DMS114 treated with DMSO at 0.1 percent for 48 hours (cell line): ENCODE measurements at regions not wholly inside any gene's neighbourhood (a gene's known extent, or its start where the extent isn't known, plus 50 kb on each side); places are given as distances from the start of the nearest gene placed in this dataset.
"Not testable (repeated sequence)": the region's sequence is repeated elsewhere in the genome, so short reads cannot be mapped to it uniquely, and the experiment has no call there.

Experiments
- DNase-seq: peaks from one replicate; lab custom pipeline; 2025; ENCODE audit not compliant: unreplicated experiment; lab: John Stamatoyannopoulos, UW

DNA sequence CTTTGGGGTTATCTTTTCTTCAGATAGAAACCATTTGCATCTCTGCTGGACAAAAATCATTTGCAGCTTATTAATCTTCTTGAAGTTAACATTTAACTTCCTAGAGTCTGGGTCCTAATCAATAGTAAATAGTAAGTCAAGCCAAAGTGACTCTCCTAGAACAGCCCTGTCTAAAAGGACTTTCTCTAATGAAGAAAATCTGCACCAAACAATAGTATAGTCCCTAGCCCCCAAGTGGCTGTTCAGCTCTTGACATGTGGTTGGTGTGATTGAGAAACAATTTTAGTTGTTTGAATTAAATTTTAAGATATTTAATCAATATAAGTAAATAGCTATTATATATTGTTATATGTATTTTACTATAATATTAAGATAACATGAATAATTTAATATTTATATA is 64.6 kb upstream of the SHB start:
- DNase-seq: no peak

DNA sequence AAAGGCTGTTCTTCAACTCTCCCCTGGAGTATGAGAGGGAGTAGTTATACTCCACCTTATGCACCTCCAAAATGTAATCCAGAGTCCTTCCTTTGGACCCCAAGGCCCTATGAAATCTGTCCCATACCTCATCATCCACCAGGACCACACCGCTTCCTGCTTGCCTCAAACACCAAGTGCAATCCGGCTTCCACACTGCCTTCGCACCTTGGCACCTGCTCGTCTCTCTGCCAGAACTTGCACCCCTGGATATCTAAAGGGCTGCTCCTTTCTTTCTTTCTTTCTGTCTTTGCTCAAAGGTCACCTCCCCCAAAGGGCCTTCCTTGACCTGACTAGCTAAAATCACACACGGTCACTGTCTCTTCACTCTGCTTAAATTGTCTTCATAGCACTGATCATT is 63.9 kb upstream of the SHB start:
- no peak for DNase-seq

DNA sequence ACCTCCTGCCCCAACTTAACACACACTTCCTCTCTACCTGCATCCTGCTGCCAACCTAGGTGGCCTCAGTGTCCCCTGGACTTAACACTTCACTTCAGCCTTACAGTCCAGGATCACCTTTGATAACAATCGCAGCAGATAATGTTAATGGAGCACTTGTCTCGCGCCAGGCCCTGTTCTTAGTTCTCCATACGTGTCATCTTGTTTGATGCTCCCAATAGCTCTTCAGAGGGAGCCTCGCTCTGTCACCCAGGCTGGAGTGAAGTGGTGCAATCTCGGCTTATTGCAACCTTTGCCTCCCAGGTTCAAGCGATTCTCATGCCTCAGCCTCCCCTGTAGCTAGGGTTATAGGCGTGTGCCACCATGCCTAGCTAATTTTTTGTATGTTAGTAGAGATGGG is 62.7 kb upstream of the SHB start:
- no peak for DNase-seq

DNA sequence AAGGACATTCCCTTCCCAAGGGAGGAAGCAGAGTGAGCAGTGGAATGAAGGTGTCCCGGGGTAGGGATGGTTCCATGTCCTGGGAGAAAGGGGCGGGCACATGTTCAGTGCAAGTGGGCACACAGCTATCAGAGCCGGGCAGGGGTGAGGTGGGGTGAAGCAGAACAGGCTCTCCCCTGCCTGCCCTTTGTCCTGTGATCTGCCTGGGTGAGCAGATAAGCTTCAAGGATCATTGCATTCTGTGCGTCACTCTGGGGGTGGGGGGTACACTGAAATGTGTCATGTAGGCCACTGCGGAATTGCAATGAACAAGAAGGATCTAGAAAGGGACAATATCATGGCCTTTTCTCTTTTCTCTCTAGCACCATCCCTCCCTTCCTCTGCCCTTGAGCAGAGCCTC is 61.7 kb upstream of the SHB start:
- no peak for DNase-seq

DNA sequence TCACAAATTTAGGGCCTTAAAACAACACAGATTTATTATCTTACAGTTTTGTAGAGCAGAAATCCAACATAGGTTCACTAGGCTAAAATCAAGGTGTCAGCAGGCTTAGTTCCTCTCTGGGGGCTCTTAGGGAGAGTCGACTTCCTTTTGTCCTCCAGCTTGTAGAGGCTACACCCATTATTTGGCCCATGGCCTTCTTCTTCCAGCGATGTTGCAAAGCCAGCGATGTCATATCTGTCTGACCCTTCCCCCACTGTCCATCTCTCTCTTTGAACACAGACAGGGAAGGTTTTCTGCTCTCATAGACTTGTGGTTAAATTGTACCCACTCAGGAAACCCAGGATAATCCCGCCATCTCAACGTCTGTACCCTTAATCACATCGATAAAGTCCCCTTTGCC is 60.3 kb upstream of the SHB start:
- DNase-seq: no peak

DNA sequence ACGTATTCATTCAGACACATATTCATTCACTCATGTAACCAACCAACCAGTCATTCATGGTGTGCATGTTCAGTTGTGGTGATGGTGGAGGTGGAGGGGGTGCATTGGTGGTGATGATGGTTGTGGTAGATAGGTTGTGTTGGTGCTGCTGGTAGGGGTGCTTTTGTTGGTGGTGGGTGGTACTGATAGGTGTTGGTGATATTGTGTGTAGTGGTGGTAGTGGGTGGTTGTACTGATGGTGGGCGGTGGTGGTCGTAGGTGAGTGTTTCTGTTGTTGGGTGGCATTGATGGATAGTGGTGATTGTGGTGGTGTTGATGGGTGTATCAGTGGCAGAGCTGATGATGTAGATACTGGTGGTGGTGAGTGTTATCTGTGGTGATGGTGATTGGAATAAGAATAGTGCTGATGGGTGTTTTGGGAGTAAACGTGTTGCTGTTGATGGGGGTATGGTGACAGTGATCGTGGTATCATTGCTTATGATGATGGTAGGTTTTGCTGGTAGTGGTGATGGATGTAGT is 59.8 kb upstream of the SHB start:
- DNase-seq: no peak

DNA sequence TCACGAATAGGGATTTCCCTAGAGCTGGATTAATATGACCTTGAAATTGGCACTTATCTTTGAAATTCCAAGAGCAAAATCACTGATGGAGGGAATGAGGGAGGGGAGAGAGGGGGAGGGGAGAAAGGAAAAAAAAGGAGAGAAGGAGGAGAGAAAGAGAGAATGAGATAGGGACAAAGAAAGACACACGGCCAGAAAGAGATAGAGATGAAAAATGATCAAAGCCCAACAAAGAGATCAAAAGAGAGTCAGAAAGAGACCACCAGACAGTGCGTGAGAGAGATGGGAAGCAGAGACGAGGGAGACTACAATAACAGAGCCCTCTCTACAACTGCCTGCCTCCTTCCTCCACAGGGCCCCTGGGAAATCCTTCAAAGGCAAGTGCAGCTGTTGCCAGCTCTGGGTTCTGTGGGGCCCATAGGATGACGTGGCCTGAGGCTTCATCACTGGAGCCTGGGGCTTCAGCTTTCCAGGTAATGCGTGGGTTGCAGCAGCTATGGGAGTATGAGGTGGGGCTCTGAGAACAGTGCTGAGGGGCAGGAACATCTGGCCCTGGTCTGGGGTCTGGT is 58.3 kb upstream of the SHB start:
- no peak for DNase-seq

DNA sequence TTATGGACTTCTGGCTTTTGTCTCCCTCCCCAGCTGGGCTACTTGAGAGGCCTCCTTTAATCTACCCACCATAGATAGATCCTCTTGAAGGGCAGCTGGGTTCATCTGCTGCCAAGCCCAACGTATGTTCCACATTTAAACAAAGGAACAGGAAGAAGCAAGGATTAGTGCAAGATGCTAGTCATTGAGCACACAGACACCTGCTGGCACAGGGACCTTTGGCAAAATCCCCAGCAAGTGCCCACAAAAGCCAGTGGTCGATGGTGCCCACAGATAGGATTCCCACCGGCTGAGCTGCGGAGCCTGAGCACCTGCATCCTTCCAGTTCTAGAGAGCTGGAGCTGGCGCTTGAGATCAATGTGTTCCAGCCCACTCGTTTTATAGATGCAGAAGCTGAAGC is 57.7 kb upstream of the SHB start:
- no peak for DNase-seq

DNA sequence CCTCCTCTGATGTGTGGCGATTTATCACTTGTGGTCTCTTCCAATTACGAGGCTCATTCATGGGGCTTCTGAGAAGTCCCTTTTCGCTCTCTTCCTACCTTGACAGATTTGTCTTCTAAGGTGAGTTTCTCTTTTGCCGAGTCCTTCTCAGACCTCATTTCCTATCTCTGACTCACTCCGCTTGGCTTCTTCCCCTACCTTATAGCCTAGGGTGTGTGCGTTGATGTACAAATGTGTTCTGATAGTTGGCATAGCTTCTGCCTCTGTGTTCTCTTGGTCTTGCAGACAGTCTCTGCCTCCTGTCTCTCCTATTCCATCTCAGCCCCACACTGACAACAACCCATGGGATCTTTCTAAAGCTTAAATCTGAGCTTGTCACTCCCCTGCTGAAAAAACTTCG is 56.9 kb upstream of the SHB start:
- DNase-seq: no peak

DNA sequence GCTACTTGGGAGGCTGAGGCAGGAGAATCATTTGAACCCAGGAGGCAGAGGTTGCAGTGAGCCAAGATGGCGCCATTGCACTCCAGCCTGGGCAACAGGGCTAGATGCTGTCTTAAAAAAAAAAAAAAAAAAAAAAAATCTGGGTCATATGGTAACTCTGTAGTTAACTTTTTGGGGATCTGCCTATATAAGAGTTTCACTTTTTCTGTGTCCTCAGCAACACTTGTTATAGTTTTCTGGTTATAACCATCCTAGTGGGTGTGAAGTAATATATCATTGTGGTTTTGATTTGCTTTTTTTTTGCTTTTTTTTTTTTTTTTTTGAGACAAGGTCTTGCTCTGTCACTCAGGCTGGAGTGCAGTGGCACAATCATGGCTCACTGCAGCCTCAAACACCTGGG is 54.3 kb upstream of the SHB start:
- DNase-seq: not testable (repeated sequence)

DNA sequence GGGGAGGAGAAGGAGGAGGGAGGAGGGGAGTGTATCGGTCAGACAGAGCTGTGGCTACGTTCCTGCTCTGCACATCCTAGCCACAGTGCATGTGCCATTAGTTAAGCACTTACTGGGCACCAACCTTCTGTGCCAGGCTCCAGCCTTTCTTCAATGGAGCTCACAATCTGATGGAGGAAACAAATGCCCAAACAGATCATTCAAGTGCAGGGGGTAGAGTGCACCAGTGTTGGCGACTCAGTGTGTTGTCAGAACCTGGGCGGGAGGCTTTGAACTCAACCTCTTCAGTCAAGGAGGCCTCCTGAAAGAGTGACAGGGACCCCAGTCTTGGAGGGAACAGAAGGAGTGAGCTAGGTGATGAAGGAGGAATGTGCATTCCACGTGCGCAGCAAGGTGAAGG is 51.9 kb upstream of the SHB start:
- DNase-seq: no peak

DNA sequence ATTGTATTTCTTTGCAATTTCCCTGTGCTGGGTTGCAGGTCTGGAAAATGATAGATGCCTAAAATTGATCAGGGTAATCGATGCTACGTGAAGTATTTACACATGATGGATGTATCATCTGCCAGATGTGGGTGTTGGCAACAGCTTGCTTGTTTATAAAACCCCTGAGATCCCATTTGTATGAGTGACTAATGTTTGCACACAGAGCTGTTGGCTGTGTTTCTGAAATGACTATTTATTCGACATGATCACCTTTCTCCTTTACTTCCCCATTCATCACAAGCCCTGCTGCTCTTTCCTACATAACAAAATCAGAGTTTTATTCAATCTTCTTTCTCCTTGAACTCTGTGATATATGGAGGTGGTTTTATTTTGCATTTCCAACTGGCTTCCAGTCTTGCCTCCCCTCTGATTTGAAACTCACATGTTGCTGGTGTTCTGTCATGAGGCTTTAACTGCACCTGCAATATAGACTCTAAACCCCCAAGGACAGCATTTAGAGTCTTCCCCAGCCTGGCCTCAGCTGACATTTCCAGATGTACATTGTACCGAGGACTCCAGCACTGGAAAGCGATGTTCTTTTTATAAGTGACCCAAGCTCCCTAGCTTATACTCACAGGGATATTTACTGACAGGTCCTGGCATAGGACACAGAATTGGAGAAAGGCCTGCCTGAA is 50.7 kb upstream of the SHB start:
- no peak for DNase-seq

DNA sequence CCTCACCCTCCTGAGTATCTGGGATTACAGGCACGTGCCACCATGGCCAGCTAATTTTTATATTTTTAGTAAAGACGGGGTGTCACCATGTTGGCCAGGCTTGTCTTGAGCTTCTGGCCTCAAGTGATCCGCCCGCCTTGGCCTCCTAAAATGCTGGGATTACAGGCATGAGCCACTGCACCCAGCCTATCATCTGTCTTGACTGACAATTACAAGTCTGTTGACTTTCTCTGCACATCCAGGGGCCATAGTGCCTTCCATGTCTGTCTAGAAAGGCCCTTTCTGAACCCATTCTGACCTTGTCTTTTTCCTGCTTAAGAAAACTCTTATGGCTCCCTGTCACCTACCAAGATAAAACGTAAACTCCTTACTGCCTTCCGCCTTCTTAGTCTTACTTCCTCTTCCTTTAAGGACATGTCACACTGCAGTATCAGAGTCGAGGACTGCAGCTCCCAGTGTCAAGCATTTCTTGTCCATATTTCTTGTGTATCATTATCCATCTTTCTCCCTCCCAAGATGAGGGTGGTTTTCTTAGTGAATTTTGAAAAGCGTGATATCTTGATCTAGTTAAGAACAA is 49.9 kb upstream of the SHB start:
- no peak for DNase-seq
